CD14-positive monocyte (primary cell): ENCODE measurements at regions not wholly inside any gene's neighbourhood (a gene's known extent, or its start where the extent isn't known, plus 50 kb on each side); places are given as distances from the start of the nearest gene placed in this dataset.

Experiments
- DNase-seq, 3 donors: peaks; one replicate each; pipeline ENCODE4 v3.0.0-alpha.2; 2011 to 2022
- H2AFZ ChIP-seq: 2 replicates; pipeline ENCODE4 v1.6.0; 2012; ENCODE audit warnings: mild to moderate bottlenecking, low read depth, low read length, inconsistent platforms; ENCODE audit not compliant: insufficient read depth, poor library complexity, severe bottlenecking
- H3K27ac ChIP-seq, 2 donors: 1 replicate in 1 of 2; 2 replicates in 1 of 2; pipeline ENCODE4 v1.5.1; 2012 to 2013; ENCODE audit warnings: low read length in 2 of 2, control low read depth in 1 of 2, inconsistent platforms in 1 of 2, low read depth in 1 of 2, mild to moderate bottlenecking in 1 of 2
- H3K27me3 ChIP-seq, 2 donors: one replicate each; pipeline versions ENCODE4 v1.6.0 to v1.6.1; 2011 to 2013; ENCODE audit warnings: low read length in 2 of 2; ENCODE audit not compliant: control insufficient read depth in 2 of 2, insufficient read depth in 2 of 2
- H3K36me3 ChIP-seq, 2 donors: replicated peaks in 1 of 2; 1 replicate in 1 of 2; 2 replicates in 1 of 2; pipeline versions ENCODE4 v1.5.1 to v1.6.1; 2012 to 2013; ENCODE audit warnings: low read length in 2 of 2, control low read depth in 1 of 2, inconsistent platforms in 1 of 2, mild to moderate bottlenecking in 1 of 2; ENCODE audit not compliant: insufficient read depth in 2 of 2, control insufficient read depth in 1 of 2
- H3K4me1 ChIP-seq, 2 donors: 1 replicate in 1 of 2; 2 replicates in 1 of 2; pipeline versions ENCODE4 v1.5.1 to v1.6.1; 2012 to 2013; ENCODE audit warnings: low read length in 2 of 2, control low read depth in 1 of 2, inconsistent platforms in 1 of 2, mild to moderate bottlenecking in 1 of 2, moderate library complexity in 1 of 2; ENCODE audit not compliant: insufficient read depth in 2 of 2, control insufficient read depth in 1 of 2
- H3K4me2 ChIP-seq: replicated peaks from 2 replicates; pipeline ENCODE3; 2012; ENCODE audit warnings: low read length, moderate library complexity, mild to moderate bottlenecking; ENCODE audit not compliant: poor library complexity, severe bottlenecking; ENCODE audit errors: extremely low read depth
- H3K4me3 ChIP-seq, 3 experiments: fragments of 200-600 bp in 1 of 3; sonication (generic) in 1 of 3; replicated peaks in 1 of 3; 1 replicate in 2 of 3; 2 replicates in 1 of 3; pipeline ENCODE4 v1.5.1; 2011 to 2013; ENCODE audit warnings: low read length in 3 of 3, mild to moderate bottlenecking in 3 of 3, control low read depth in 2 of 3, low read depth in 2 of 3, inconsistent platforms in 1 of 3, moderate library complexity in 1 of 3
- H3K79me2 ChIP-seq: 2 replicates; pipeline ENCODE4 v1.6.0; 2012; ENCODE audit warnings: mild to moderate bottlenecking, control low read depth, inconsistent platforms, low read length, moderate library complexity; ENCODE audit not compliant: insufficient read depth
- H3K9ac ChIP-seq: 2 replicates; pipeline ENCODE4 v1.6.0; 2017; ENCODE audit warnings: low read length, mild to moderate bottlenecking; ENCODE audit not compliant: insufficient read depth, poor library complexity, severe bottlenecking
- H3K9me3 ChIP-seq, 2 donors: replicated peaks in 1 of 2; 1 replicate in 1 of 2; 2 replicates in 1 of 2; pipeline versions ENCODE4 v1.5.1 to v1.6.1; 2012 to 2013; ENCODE audit warnings: low read length in 2 of 2, control low read depth in 1 of 2; ENCODE audit not compliant: control insufficient read depth in 1 of 2, insufficient read depth in 1 of 2
- H4K20me1 ChIP-seq: 2 replicates; pipeline ENCODE4 v1.6.0; 2012; ENCODE audit warnings: mild to moderate bottlenecking, low read length, control low read depth, moderate library complexity; ENCODE audit not compliant: insufficient read depth
- H3K27ac Mint-ChIP-seq, 7 donors: one replicate each; pipeline ENCODE4 v1.8.0; 2020; ENCODE audit warnings: mild to moderate bottlenecking in 7 of 7, mixed read lengths in 7 of 7, moderate library complexity in 6 of 7, inconsistent platforms in 2 of 7
- H3K27me3 Mint-ChIP-seq, 3 donors: one replicate each; pipeline ENCODE4 v1.8.0; 2021 to 2022; ENCODE audit warnings: low read depth in 3 of 3, mild to moderate bottlenecking in 3 of 3, mixed read lengths in 3 of 3, moderate library complexity in 3 of 3, inconsistent platforms in 1 of 3
- H3K36me3 Mint-ChIP-seq, 2 donors: one replicate each; pipeline ENCODE4 v1.8.0; 2020; ENCODE audit warnings: mixed read lengths in 2 of 2, inconsistent platforms in 1 of 2, mild to moderate bottlenecking in 1 of 2
- H3K4me1 Mint-ChIP-seq: one replicate; pipeline ENCODE4 v1.8.0; 2020; ENCODE audit warnings: mild to moderate bottlenecking, mixed read lengths
- H3K4me3 Mint-ChIP-seq, 2 donors: one replicate each; pipeline ENCODE4 v1.8.0; 2020; ENCODE audit warnings: mild to moderate bottlenecking in 2 of 2, mixed read lengths in 2 of 2, moderate library complexity in 1 of 2
- H3K9me3 Mint-ChIP-seq, 7 donors: one replicate each; pipeline ENCODE4 v1.8.0; 2020 to 2022; ENCODE audit warnings: mixed read lengths in 7 of 7, mild to moderate bottlenecking in 6 of 7, moderate library complexity in 6 of 7, inconsistent platforms in 2 of 7
- CTCF ChIP-seq: fragments of 200-600 bp; IDR thresholded peaks from one replicate; pipeline ENCODE4 v1.8.0; 2022; ENCODE audit warnings: antibody characterized with exemption, mild to moderate bottlenecking
- WGBS: methylation state at CpG from one replicate; pipeline ENCODE4 v1.1.5; 2013; ENCODE audit warnings: missing lambda C conversion rate; ENCODE audit not compliant: insufficient coverage; 5-methylcytosine and 5-hydroxymethylcytosine counted together
- intact Hi-C, 2 donors: fragments of 100-400 bp; cut with micrococcal nuclease; formaldehyde crosslinking; loops; one replicate each; pipeline versions ENCODE4 v1.15.0 to v1.15.1; 2023

- WGBS, result 91% methylated on average over 7 of the region's 10 CpGs
- TF ChIP-seq CTCF, result no peak
These were observed 231.4 kb upstream of the RPL38 start for GRCh38 chr17:73972056-73972455.

GRCh38 chr17:73972901-73973300 lies 230.6 kb upstream of the RPL38 start:
- TF ChIP-seq CTCF, result no peak
- Mint-ChIP-seq H3K27ac (no peak overlapping the region), H3K4me3 (no peak overlapping the region), H3K36me3 (no peaks in the 10 kb centered on the region), H3K27me3 (peaks cover 3 to 10% (median 3%) of the 10 kb centered on the region in 3 donors), H3K9me3 (no peaks in the 10 kb centered on the region), H3K4me1 (peaks cover 38% of the 10 kb centered on the region)
- H3K36me3 ChIP-seq, result no peaks in the 10 kb centered on the region
- H3K9me3 ChIP-seq, result no peaks in the 10 kb centered on the region
- intact Hi-C loops, result no loop called here
- peaks cover 27 to 34% of the 10 kb centered on the region in 2 donors for H3K4me1 ChIP-seq
- no peak overlapping the region for H3K9ac ChIP-seq
- H3K79me2 ChIP-seq, result no peaks in the 10 kb centered on the region
- H3K27me3 ChIP-seq, result no peaks in the 10 kb centered on the region
- H2AFZ ChIP-seq, result no peak overlapping the region
- no peaks in the 10 kb centered on the region for H4K20me1 ChIP-seq
- no peak for DNase-seq
- WGBS, result 93% methylated on average over 5 of the region's 6 CpGs
- H3K4me3 ChIP-seq, result no peak overlapping the region
- no peak overlapping the region for H3K4me2 ChIP-seq
- H3K27ac ChIP-seq, result no peak overlapping the region

More at GRCh38 chr17:73972056-73972455, 231.4 kb upstream of the RPL38 start:
- peaks cover 3 to 8% (median 3%) of the 10 kb centered on the region in 3 donors for H3K27me3 Mint-ChIP-seq
- H4K20me1 ChIP-seq, result no peaks in the 10 kb centered on the region
- no peak overlapping the region for H2AFZ ChIP-seq
- H3K4me3 ChIP-seq, result no peak overlapping the region
- H3K4me1 ChIP-seq, result peaks cover 27 to 34% of the 10 kb centered on the region in 2 donors
- H3K27ac Mint-ChIP-seq, result no peak overlapping the region
- no peaks in the 10 kb centered on the region for H3K27me3 ChIP-seq
- no peak overlapping the region for H3K9ac ChIP-seq
- no peaks in the 10 kb centered on the region for H3K36me3 Mint-ChIP-seq
- H3K4me1 Mint-ChIP-seq, result peaks cover 34% of the 10 kb centered on the region
- H3K4me2 ChIP-seq, result no peak overlapping the region
- no peaks in the 10 kb centered on the region for H3K36me3 ChIP-seq
- no peaks in the 10 kb centered on the region for H3K9me3 ChIP-seq
- H3K4me3 Mint-ChIP-seq, result no peak overlapping the region
- H3K79me2 ChIP-seq, result no peaks in the 10 kb centered on the region
- intact Hi-C loops, result no loop called here
- no peak overlapping the region for H3K27ac ChIP-seq
- H3K9me3 Mint-ChIP-seq, result no peaks in the 10 kb centered on the region
- no peak for DNase-seq
